ENCODE measurements at regions not wholly inside any gene's neighbourhood (a gene's known extent, or its start where the extent isn't known, plus 50 kb on each side); places are given as distances from the start of the nearest gene placed in this dataset.

- TF ChIP-seq CTCF (IDR thresholded peaks at IDR 0.05) (no peak), POLR2A (IDR thresholded peaks at IDR 0.05; ENCODE audit: low read length) (no peak), PBX3 (IDR thresholded peaks at IDR 0.05) (no peak), CBX8 (IDR thresholded peaks at IDR 0.05) (no peak), MAFK (IDR thresholded peaks at IDR 0.05; ENCODE audit: partially characterized antibody) (no peak), POLR2AphosphoS2 (conservative IDR thresholded peaks at IDR 0.05; ENCODE audit: low read length) (no peak), REST (IDR thresholded peaks at IDR 0.05) (no peak)
These were observed 164.8 kb upstream of the FOXF1 start for GRCh38 chr16:86345516-86345915.

All from A549 (cell line).